ENCODE measurements at regions not wholly inside any gene's neighbourhood (a gene's known extent, or its start where the extent isn't known, plus 50 kb on each side); places are given as distances from the start of the nearest gene placed in this dataset.

DNA sequence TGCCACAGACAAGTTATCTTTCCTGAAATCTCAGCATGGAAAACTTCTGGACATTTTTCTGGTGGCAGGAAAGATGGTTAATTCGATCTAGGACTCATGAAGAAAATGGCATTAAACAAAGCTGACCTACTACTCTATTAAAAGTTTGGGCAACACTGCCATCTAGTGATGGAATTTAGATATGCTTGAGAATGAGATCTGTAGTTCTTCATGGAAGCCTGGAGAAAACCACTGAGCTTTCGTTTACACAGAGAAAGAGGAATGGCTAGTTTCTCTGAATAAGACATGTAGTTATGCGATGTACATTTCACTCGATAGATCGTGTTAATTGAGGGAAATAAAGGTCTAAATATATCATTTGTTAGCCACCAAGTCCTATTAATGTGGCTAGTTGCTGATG, 51.7 kb upstream of the CHRDL1 start:
- DNase-seq = peak; percentile 33

DNA sequence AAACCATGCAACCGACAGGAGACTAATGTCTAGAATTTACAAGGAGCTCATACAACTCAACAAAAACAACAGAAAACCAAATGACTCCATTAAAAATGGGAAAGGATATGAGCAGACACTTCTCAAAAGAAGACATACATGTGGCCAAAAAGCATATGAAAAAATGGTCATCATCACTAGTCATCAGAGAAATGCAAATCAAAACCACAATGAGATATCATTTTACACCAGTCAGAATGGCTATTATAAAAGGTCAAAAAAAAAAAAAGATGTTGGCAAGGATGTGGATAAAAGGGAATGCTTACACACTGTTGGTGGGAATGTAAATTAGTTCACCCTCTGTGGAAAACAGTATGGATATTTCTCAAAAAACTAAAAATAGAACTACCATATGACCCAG, 50.5 kb upstream of the CHRDL1 start:
- DNase-seq = peak; percentile 42

Measured in HCEC 1CT (cell line).